T47D (cell line): ENCODE measurements at regions not wholly inside any gene's neighbourhood (a gene's known extent, or its start where the extent isn't known, plus 50 kb on each side); places are given as distances from the start of the nearest gene placed in this dataset.
"Not testable (repeated sequence)": the region's sequence is repeated elsewhere in the genome, so short reads cannot be mapped to it uniquely, and the experiment has no call there.

Source experiments
- DNase-seq, 2 experiments: peaks; one replicate each; pipeline versions ENCODE4 v3.0.0 to v3.0.0-alpha.2; 2011 to 2012; ENCODE audit warnings: low read depth in 1 of 2, low spot score in 1 of 2
- JUND ChIP-seq: IDR thresholded peaks from 2 replicates; pipeline ENCODE4 v1.6.1; 2012; ENCODE audit warnings: low read depth
- in situ Hi-C: cut with HindIII; loops from 2 replicates; pipeline ENCODE4 v1.10.0; 2016; ENCODE audit warnings: low sequenced_read_pairs, low pct_unique_long_range_greater_than_20kb

DNA sequence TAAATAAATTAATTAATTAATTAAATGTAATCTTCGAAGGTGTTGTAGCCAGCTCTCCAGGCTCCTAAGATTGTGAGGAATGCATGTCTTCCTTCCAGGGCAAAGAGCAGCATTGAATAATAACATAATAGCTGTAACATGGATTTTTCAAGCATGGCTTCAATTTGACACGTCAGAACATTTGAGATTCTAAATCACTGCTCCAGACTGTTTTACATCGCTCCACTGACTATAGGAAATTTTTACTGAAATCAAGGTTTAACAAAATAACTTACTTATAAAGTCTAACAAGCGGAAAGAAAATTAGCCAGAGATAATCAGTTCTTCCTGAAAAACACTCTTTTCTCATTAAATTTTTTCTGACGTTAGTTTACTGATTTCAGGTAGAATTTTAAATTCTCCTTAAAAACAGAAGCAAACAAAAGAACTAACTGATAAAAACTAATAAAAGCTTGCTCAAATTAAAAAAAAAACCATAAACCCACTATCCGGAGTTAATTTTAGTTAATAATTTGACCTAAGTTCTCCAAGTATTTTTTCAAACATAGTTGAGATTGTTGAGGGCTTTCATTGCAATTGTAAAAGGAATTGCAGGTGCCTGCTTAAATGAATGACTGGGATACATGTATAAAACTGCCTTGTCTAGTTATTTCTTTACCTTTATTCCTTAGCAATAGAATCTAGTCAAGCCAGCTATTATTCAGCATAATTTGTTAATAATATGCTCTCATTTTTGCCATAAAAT, 51.2 kb upstream of the SGCE start:
- no peak for DNase-seq
- TF ChIP-seq JUND: no peak
- in situ Hi-C loops: no loop called here

DNA sequence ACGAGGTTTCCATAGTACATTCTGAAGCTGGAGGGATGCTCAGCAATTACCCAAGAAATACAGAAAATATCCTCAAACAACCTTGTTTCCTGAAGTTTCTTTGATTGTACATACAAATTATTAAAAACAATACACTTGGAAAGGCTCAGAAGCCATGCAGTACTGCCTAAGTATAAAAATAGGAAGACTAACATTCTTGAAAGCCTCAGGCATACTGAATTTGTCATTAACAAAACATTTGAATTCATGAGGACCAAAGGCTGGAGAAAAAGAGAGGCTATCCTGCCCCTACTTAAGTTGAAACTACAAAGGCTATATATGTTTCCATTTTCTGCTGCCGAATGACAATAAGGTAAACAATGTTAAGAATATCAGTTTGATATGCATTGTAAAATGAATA, 54.3 kb upstream of the SGCE start:
- no peak for DNase-seq

DNA sequence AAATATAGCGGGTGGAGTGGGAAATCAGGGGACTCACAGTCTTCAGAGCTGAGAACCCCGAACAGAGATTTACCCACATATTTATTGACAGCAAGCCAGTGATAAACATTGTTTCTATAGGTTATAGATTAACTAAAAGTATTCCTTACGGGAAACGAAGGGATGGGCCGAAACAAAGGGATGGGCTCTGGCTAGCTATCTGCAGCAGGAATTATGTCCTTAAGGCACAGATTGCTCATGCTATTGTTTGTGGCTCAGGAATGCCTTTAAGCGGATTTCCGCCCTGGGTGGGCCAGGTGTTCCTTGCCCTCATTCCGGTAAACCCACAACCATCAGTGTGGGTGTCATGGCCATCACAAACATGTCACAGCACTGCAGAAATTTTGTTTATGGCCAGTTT, 66.4 kb upstream of the SGCE start:
- DNase-seq, in situ Hi-C loops: not testable (repeated sequence)

More for the DNA sequence above, 54.3 kb upstream of the SGCE start:
- in situ Hi-C loops: no loop called here
- TF ChIP-seq JUND: no peak

- in situ Hi-C loops, DNase-seq: not testable (repeated sequence)
Observed at GRCh38 chr7:94728893-94729292, 73.0 kb upstream of the SGCE start.

- no peak for DNase-seq
- TF ChIP-seq JUND: no peak
- in situ Hi-C loops: no loop called here
Observed at GRCh38 chr7:94738071-94738470, 82.1 kb upstream of the SGCE start.

DNA sequence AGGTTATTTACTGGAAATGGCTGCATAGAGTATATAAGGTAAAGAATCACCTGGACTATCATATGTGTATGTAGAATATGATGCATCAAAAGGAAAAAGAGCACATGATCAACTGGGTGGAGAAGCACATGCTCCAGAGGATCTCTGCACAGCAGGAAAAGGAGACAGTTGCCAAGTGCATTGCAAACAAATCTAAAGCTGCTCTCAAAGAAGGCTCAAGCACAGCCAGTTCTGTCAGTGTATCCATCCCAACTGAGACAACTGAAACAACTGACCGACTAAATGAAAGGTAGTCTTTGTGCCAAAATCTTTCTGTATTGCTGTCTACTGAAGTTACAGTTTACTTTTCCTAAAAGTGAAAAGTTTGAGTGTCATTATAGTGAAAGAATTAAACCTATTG, 83.2 kb upstream of the SGCE start:
- no peak for TF ChIP-seq JUND
- DNase-seq: no peak
- in situ Hi-C loops: no loop called here

- TF ChIP-seq JUND: no peak
- no peak for DNase-seq
- in situ Hi-C loops: no loop called here
Observed at GRCh38 chr7:94740509-94740908, 84.6 kb upstream of the SGCE start.

DNA sequence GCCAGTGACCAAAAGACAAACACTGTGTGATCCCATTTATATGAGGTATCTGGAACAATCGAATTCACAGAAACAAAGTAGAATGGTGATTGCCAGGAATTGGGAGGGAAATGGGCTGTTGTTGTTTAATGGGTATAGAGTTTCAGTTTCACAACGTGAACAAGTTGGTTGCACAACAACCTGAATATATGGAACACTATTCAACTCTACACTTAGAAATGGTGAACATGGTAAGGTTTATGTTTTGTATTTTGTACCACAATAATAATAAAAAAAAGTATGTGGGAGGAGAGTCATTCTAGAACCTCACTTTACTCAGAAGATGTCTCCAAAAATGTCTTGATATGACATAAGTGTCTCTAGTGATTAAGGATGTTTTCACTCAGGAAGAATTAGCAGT, 85.2 kb upstream of the SGCE start:
- in situ Hi-C loops: no loop called here
- DNase-seq: no peak
- no peak for TF ChIP-seq JUND

GRCh38 chr7:94748376-94748775, 92.4 kb upstream of the SGCE start:
- TF ChIP-seq JUND: no peak
- DNase-seq: no peak
- in situ Hi-C loops: no loop called here

- no peak for DNase-seq
- in situ Hi-C loops: no loop called here
- TF ChIP-seq JUND: no peak
Observed at GRCh38 chr7:94760446-94761100, 104.6 kb upstream of the SGCE start.

GRCh38 chr7:94761451-94761850, 105.5 kb upstream of the SGCE start:
- peak in 1 of 2 experiments; percentile 2 for DNase-seq
- no peak for TF ChIP-seq JUND
- in situ Hi-C loops: no loop called here

GRCh38 chr7:94763268-94763667, 107.3 kb upstream of the SGCE start:
- DNase-seq: no peak
- no peak for TF ChIP-seq JUND
- in situ Hi-C loops: no loop called here

DNA sequence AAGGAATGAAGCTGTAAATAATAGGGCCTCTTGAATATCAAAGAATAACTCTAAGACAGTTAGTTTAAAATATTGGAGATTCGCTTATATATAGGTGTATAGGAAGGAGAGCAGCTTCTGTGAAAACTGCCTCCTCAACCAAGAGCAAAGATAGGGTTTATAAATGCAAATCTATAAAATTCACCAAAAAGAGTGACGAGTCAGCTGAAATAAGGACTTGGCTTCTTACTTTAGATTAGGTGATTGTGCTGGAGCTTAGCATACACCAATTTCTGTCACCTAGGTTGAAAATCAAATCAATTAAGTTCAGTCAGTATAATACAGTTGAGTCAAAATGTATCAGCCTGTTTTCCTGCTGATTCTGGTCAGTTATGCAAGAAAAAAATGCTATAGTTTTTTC, 113.8 kb upstream of the SGCE start:
- TF ChIP-seq JUND: no peak
- in situ Hi-C loops: no loop called here
- no peak for DNase-seq
